GM21423 (cell line): ENCODE measurements at regions not wholly inside any gene's neighbourhood (a gene's known extent, or its start where the extent isn't known, plus 50 kb on each side); places are given as distances from the start of the nearest gene placed in this dataset.

ENCODE experiments used
- ATAC-seq: cut with Tn5 transposase; IDR thresholded peaks from one replicate; pipeline ENCODE4 v1.9.1; 2021; ENCODE audit warnings: mild to moderate bottlenecking, moderate library complexity; ENCODE audit not compliant: unreplicated experiment

DNA sequence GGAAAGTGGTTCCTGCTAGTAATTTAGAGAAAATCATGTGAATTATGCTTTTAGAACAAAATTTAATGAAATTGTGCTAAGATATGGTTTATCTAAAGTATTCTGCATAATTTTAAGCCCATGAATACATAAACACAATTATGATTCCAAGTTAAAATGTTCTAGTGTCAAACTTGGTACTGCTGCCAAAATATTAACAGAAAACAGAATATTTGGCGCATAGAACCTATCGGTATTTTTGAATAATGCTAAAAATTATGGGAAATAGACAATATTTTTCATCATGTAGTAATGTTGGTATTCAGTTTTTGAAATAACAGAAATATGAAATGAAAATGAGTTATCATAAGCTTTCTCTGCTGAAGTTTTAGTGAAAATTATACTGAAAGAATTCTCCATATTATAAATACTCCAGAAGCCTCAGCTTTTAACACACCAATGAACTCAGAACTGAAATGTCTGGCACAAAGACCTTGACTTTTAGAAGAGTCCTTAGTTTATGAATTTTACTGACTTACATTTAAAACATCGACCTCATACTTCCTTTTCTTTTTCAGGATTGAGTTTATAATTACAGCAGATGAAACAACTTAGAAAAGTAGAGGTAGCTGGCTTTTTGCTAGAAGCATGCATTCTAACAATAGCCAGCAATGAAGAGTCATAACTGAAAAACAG lies 1192.3 kb upstream of the GJE1 start:
- ATAC-seq, result no peak

DNA sequence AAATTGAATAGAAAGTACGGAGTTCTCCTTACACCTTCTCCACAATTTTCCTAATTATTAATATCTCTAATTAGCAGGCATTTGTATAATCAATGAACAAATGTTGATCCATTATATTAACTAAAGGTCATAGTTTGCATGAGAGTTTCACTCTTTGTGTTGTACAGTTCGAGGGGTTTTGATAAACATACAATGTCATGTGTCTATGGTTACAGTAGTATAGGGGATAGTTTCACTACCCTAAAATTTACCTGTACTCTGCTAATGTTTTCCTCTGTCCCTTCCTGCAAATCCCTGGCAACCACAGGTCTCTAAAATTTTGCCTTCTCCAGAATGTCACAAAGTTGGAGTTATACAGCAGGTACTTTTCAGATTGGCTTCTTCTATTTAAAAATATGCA lies 1199.8 kb upstream of the GJE1 start:
- no peak for ATAC-seq

DNA sequence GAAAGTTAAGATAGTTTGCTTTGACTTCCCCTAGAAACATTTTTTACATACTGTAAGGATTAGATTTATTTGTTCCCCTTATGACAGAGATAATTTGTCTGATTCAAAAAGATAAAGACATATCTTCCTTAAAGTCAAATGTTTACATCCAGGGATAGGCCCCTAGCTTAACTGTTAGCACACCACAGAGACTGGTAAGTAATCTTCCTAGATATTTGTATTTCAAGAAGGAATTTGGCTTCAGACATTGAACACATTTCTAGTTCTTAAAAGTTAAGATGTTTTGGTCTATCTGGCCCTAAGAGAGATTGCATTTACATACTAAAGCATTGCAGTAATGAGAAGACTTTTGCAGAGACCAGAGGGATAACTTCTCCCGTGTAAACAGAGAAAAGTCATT lies 1201.1 kb upstream of the GJE1 start:
- ATAC-seq, result no peak

DNA sequence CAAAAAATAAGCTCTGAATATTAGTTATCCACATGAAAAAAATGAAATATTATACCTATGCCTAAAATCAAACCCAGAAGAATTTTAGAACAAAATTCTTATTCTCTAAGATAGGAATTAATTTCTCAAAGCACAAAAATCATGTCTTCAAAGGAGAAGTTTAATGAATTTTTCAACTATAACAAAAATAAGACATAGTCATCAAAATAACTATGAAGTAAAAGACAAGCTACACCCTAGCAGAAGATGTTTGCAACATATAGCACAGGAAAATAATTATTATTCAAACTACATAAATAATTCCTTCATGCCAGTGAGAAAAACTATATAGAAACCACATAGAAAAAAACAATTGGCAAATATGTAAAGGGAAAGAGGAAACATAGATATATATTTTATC lies 1203.6 kb upstream of the GJE1 start:
- no peak for ATAC-seq

DNA sequence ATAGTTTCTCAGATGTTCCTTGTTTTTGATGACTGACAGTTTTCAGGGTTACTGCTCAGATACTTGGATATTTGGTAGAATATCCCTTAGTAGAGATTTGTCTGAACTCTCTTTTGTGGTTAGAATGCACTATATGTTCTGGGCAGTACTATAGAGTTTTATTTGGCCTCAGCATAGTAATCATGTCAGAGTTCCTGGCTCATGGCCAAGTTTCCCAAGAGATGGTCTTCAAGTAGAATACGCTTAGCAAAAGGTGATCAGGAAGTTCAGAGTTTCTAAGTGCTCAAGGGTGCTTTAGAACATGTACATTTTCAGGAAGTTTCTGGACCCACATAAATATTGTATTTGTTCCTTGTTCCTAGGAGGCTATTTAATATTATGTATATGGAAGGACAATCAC lies 1209.7 kb upstream of the GJE1 start:
- no peak for ATAC-seq

GRCh38 chr6:140921366-140922226 lies 1211.1 kb upstream of the GJE1 start:
- ATAC-seq, result no peak

- ATAC-seq, result no peak
Observed at GRCh38 chr6:140917911-140918310, 1214.8 kb upstream of the GJE1 start.

DNA sequence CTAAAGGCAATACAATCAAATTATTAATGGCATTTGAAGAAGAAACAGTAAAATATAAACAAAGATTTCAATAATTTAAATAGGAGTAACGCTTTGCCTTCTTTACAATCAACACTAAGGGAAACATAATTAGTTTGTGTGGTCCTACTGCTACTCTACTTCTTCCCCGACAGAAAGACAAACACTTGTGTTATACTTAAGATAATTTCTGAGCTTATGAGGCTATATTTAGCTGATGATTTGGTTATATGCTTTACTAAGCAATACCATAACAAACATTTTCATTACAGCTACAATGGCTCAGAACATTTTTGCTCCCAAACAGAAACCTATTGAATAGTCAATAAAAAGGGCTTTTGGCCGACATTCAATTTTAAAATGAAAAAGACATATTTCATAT lies 1217.2 kb upstream of the GJE1 start:
- ATAC-seq, result no peak

- no peak for ATAC-seq
Observed at GRCh38 chr6:140915103-140915502, 1217.6 kb upstream of the GJE1 start.

DNA sequence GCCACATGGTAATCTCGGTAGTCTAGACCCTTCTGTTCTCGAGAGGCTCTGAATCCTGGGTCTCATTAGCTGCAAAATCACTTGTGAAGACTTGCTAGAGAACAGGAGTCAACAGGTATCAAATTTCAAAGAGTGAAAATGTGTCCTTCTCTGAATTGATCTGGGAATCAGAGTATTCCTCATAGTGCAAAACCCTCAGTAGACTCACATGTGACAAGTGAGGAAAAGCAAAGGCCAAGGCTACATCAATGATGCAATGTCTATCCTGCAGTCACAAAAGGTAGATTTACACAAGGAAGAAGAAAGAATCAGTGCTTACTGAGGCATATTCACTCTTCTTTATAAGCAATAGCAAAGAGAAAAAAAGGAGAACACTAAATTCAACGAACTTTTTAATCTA lies 1220.0 kb upstream of the GJE1 start:
- no peak for ATAC-seq

DNA sequence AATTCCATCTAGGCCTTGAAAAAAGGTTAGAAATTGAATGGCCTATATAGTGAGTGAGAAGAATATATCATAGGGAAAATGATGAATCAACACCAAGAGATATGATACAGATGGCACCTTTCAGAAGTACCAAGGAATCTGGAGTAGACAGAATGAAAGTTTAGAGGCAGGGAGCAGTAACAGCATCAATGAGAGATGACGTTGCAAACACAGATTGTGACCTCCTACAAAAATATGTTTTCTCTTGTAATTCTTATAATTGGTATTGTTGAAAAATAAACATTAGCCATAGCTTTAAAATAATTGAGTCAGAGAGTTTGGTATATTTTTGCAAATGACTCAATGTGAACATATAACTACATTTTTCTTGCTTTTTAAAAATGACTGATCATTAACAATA lies 1223.1 kb upstream of the GJE1 start:
- no peak for ATAC-seq

DNA sequence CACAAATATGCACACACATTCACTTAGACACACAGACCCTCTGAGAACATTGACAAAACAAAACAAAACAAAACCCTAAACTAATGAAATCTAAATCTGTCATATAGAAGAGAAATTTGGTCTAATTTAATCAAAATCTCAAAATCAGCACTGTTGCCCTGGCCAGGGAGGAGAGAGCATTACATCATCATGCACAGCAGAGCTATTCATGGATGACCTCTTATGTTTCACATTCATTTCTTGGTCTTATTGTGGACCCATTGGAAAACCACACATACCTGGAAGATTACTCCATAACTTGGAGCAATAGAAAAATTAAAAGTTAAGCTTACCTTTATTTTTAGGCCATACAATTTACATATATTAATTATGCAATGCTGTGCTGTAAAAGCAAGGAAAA lies 1223.6 kb upstream of the GJE1 start:
- ATAC-seq, result no peak

DNA sequence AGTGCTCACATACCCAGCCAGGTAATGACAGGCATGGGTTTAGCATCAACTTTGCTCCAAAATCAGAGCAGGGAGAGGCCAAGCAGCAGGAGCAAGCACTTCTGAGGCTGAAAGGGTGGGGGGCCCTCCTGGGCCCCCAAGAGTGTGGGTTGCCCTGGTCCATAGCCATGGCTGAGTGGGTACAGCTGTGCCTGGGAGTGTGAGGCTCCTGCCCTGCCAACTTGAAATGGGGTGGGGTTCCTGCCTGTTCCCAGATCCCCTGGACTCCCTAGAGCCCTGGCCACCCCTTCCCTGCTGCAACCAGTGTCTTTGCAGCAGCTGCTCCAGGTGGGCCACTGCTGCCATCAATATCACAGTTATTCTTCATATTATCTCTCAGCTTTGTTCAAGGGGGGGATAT lies 1224.2 kb upstream of the GJE1 start:
- no peak for ATAC-seq

- ATAC-seq, result no peak
Observed at GRCh38 chr6:140907235-140907634, 1225.5 kb upstream of the GJE1 start.

GRCh38 chr6:140905724-140906123 lies 1227.0 kb upstream of the GJE1 start:
- ATAC-seq, result no peak

GRCh38 chr6:140905050-140905449 lies 1227.7 kb upstream of the GJE1 start:
- ATAC-seq, result no peak

- ATAC-seq, result no peak
Observed at GRCh38 chr6:140897804-140898573, 1234.7 kb upstream of the GJE1 start.

- ATAC-seq, result no peak
Observed at GRCh38 chr6:140897349-140897748, 1235.4 kb upstream of the GJE1 start.

- no peak for ATAC-seq
Observed at GRCh38 chr6:140893432-140893831, 1239.3 kb upstream of the GJE1 start.

DNA sequence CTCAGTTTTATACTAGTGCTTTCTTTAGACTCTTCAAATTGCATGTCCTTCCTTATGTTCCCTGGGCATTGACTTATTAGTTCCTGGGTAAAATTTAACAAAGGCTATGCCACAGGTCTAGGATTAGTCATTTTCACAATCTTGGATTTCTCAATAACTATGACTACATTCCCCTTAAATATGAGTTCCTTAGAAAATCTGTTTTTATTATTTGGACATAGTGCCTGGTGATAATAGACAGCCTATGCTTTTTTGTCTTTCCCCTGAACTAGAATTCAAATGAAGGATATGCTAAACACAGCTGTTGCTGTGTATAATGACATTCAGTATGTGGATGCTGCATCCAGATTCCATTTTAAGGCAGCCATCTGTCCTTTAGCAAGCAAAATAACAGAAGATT lies 1252.8 kb upstream of the GJE1 start:
- ATAC-seq, result no peak

DNA sequence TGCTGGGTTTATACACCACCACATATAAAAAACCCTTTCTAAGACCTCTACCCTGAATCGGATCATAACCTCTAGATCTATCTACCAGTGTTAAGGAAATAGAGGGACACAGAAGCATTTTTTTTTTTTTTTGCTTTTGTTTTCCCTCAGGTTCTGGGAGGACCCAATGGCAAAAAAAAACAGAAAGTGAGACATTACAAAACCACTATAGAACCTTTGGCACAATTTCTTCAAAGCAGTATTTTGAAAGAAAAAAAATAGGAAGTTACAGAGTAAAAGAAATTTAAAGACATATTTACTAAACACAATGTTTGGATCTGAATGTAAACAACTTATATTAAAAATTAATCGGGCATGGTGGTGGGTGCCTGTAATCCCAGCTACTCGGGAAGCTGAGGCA lies 1258.7 kb upstream of the GJE1 start:
- ATAC-seq, result no peak

GRCh38 chr6:140872885-140873284 lies 1259.8 kb upstream of the GJE1 start:
- no peak for ATAC-seq
